Stimulated activated CD4-positive, alpha-beta T cell treated with anti-CD3 and anti-CD28 coated beads, Interleukin-1b, Interleukin-23, amount 100 ng/mL, for 4 hours (primary cell): ENCODE measurements at regions not wholly inside any gene's neighbourhood (a gene's known extent, or its start where the extent isn't known, plus 50 kb on each side); places are given as distances from the start of the nearest gene placed in this dataset.

Experiments
- DNase-seq, 2 donors: peaks; one replicate each; pipeline ENCODE4 v3.0.0-alpha.2; 2020; ENCODE audit warnings: low read depth in 2 of 2

DNA sequence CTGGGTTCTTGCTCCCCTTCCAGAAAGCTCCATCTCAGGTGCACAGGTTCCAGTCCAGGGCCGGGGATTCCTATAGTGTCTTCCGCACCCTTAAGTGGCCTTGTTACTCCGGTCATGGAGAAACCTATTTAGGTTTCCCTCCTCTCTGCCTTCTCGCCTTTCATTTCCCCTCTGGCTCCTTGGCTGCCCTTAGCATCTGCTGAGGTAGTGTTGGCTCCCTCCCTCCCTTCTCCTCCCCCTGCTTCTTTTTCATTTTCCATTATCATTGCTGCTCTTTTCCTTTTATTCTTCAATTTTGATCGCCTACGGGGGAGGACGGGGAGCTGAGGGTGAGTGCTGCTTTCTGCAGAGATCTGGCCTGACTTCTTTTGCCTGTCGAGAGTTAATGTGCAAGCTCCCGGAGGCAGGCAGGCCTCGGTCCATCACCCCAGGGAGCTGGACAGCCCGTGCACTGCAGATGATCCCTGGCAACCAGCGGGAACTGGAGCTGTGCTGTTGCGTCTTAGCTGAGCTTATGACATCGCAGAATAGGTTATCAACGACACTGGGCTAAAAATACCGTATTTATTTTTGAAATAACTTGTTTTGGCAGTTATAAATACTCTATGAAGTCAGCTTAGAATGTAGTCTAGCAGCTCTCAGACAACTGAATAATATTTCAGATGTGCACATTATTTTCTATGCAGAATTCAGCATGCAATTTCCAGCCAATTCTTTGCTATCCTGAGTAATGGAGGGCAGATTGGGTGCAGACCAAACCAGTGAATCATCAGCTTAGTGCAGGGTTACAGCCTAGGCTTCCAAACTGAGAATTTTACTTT lies 141.9 kb downstream of the SLC4A3 start:
- no peak for DNase-seq

DNA sequence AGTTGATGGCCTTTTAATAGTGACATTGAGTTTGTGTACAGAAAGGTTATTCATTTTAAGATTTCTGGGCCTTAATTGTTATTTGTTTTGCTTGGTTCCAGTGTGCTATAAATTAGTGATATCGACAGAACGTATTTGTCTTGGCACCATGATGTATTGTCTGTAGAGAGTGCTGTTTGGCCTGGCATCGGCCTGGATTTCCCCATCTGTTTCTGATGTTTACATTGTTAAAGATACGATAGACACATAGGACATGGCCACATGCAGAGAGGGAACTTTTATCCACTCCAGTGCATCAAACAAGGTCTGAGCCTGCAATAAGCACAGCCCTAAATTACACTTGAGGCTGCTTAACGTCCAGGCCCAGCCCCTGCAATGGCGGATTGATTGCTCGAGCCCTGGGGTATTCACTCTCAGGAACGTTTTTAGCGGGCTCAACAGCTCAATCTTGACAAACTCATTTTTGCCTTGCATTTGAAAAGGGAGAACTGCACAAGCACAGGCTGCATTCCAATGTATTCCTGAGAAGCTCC lies 144.7 kb downstream of the SLC4A3 start:
- no peak for DNase-seq

DNA sequence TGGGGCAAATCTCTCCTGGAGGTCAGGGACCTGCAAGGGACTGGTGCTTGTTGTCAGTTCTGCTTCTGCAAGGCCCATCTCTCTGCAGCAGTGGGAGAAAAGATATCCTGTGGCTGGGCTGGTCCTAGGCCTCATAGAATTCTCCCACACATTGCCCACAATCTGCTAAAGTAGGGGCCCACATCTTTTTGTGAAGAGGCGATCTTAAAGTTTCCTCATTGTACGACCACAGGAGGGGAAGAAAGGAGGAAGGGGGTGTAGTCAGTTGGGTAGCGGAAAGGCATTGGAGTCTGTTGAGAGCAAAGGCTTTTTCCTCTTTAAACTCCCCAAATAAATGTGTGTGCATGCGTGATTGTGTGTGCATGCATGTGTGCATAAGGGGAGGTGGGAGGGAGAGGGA lies 145.3 kb downstream of the SLC4A3 start:
- no peak for DNase-seq

DNA sequence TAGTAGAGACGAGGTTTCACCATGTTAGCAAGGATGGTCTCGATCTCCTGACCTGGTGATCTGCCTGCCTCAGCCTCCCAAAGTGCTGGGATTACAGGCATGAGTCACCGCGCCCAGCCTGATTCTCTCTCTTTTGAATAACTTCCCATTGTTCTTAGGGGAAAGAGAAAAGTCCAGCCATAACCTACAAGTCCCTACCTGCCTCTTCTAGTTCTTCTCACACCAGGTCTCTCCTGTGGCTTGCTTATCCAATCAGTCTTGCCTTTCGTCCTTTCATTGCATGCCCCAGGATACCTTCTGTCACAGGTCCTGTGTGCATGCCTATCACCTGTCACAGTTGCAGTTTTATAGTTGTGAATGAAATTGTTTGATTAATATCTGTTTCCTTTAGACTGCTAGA lies 148.1 kb downstream of the SLC4A3 start:
- DNase-seq, result no peak

DNA sequence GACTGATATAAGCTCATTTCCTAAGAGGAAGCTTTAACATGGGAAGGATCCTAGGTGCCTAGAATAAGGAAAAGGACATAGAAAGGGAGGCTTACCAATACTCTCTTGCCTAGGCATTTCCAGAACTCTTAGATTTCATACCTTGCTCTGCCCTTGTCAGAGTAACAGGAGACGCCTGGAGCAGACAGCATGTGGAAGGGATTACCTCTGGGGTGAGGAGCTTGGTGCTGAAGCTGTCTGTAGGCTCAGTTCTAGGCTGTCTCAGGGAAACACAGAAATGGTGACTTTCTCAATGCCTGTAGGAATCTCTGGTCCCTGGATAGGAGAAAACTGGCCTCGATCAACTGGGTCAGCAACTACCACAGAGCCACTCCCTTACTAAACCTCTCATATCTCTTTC lies 150.0 kb downstream of the SLC4A3 start:
- DNase-seq, result no peak

DNA sequence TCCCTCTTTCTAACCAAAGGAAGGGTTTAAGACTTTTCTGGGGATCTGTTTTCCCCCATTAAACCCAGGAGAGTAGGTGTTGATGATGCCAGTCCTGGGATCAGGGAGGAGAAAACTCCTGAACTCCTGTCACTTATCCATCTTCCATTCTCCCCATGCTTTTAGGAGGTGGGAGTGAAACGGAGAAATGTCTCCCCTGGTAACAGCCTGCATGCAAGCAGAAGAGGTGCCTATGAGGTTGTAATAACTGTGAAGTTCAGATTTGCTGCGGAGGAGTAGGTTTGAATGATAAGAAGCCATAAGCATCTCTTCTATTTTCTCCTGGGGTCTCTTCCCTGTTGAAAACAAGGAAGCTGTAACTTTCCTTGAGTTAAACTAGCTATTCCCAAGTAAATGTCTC lies 150.8 kb downstream of the SLC4A3 start:
- DNase-seq, result no peak

DNA sequence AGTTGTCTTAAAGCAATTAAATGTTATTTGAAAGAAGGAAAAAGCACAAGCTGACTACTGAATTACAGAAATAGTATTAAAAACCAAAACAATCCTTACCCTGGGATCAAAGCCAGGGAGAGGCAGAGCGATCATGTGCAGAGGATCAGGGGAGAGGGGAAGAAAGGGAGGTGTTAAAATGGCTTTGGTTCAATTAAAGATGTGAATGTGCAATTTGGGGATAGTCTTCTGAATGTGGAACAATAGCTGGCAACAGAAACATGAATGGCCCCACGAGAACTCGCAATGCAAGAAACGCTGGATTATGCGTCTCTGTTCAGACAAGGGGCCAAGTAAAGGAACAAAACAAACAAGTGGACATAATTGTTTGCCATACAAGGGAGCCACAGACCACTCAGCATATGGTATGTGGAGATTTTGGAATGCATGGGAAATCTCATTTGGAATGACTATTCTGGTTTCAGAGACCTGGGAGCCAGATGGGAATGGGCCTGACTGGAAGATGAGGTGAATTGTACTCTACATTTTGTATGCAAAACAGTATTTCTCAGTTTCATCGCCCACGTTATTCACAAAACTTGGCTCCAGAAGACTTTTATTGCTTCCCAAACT lies 155.4 kb downstream of the SLC4A3 start:
- DNase-seq, result no peak

DNA sequence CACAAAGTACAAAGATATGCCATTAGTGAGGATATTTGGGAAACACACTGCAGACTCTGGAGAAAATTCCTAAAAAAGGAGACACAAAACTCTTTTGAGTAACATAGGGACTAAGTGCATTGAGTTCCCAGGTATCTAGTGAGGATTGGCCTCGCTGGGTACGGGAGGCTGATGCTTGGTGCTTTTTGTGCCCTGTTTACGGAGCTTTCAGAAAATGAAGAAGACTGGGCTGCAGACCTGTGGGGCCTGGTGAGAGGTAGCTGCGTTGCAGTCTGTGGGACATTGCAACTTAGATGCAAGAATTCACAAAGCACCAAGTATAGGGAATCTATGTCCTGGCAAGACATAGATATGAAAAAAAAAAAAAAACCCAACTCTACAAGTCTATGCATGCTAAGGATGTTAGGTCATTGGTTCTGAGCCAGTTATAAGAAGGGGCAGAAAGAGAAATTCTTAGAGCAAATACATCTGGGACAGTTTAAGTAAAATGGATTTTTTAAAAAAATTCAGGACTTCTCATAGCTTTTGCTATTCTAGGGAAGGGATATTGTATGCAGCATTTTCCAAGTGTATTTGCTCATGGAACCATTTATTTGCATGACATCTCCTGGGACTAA lies 156.0 kb downstream of the SLC4A3 start:
- DNase-seq, result no peak

DNA sequence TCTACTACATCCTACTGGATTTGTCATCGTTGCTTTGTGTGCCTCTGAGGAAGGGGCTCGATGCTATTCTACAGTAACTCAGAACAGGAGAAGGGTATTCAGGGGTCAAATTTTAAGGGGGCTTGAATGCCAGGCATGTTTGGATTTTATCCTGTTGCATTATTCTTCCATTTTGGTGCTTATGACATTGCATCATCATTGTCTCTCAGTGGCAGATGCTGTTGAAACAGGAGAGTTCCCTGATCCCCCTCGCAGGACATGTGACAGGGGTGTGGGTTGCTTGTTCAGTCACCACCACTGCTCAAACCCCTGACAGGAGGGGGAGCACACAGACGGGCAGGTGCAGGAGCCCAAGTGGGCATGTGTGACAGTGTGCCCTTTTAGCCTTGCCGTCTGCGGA lies 156.7 kb downstream of the SLC4A3 start:
- DNase-seq, result no peak

DNA sequence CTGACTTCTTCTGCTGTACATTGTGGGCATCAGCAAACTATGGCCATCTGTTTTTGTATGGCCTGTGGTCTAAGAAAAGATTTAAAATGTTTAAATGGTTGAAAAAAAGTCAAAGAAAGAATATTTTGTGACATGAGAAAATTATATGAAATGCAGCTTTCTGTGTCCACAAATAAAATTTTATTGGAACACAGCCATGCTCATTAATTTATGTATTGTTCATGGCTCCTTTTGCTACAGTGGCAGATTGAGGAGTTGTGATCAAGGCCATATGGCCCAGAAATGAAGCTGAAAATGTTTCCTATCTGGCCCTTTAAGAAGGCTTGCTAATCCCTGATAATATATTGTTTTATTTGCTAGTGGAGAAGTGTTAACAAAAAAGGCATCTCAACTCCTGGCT lies 162.0 kb downstream of the SLC4A3 start:
- DNase-seq, result no peak

DNA sequence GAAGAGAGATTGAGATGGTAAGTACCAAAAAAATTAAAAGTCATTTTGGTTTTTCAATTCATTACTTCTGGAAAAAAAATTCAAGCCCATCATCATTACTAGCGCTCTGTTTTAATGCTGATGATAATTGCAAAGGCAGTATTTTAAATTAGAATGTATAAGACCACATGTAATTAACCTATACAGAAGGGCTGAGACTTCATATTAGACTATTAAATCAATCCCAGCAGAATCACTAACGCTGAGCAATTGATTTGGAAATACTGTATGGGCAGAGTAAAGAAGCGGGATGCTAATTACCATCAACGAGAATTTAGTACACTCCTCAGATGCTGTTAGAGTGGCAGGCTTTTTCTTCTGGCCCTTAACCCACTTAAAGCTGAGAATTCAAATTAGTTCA lies 165.0 kb downstream of the SLC4A3 start:
- DNase-seq, result no peak

DNA sequence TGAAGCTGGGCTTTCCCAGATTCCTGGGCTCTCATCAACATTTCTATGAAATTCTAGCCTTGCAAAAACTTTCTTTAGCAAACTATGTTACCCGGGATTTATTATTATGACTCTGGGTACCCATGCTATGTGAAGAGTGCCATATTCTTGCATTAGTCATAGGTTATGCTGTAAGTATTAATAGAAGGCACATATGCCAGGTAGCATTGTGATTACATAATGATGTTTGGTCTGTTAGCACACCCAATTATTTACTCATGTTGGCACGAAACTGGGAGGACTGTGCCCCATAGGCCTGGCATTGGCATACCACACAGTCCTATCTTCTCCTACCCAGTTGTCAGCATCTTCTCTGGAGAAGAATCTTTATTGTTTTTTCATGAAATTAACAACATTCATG lies 171.0 kb downstream of the SLC4A3 start:
- no peak for DNase-seq

DNA sequence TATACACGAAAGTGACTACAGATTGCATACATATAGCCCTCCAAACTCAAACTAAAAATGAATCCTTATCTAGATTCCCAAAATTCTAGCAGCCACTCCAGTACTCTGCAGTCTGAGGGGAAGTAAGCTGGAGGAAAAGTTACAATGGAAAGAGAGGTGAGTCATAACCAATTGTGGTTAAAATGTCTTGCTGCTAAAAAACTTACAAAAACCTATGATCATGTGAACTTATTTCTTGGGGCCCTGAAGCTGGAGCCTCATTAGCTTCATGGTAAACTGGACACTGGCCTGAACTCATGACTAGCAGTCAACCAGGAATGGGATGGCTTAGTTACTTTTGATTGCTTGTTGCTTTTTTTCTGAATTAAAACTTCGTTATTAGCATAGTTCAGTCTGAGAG lies 175.9 kb downstream of the SLC4A3 start:
- no peak for DNase-seq

DNA sequence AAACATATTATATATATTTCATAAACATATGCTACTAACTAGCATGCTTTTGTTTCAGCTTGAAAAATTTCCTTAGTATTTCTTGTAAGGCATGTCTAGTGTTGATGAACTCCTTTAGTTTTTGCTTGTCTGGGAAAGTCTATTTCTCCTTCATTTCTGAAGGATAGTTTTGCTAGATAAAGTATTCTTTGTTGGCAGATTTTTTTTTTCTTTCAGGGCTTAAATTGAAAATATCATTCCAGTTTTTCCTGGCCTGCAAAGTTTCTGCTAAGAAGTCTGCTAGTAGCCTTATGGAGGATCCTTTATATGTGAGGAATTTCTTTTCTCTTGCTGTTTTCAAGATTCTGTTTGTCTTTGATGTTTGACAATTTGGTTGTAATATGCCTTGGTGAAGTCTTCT lies 183.5 kb downstream of the SLC4A3 start:
- no peak for DNase-seq

DNA sequence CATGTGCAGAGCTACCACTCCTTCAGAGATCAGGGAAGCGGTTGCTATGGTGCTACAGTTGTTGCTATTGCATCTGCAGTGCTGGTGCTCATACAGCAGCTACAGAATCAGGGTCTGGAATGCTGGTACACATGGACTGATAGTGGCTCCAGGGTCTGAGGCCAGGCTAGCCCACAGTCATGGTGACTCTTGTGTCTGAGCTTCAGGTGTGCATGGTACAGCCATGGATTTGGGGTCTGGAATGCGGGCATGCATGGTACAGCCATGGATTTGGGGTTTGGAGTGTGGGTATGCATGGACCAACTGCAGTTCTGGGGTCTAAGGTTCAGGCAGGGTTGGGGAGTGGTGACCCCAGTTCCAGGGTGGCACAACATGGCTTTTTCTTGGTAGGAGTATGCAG lies 185.2 kb downstream of the SLC4A3 start:
- DNase-seq, result no peak

DNA sequence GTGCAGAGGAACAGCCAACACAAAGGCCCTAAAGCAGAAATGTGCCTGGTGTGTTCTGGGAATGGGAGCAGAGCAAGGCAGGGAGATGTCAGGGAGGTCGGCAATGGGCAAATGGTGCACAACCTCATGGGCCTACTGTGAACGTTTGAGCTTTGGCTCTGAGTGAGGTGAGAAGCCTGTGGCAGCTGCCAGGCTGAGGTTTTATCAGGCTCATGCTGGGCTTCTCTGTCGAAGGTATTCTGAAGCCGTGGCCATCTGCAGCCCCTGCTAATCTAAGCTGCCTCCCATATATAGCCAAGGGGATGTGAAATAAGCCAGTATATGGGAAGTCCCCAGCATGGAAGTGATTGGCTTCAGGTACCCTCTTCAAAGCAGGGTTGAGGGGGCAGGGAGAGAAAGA lies 193.3 kb downstream of the SLC4A3 start:
- DNase-seq, result no peak

DNA sequence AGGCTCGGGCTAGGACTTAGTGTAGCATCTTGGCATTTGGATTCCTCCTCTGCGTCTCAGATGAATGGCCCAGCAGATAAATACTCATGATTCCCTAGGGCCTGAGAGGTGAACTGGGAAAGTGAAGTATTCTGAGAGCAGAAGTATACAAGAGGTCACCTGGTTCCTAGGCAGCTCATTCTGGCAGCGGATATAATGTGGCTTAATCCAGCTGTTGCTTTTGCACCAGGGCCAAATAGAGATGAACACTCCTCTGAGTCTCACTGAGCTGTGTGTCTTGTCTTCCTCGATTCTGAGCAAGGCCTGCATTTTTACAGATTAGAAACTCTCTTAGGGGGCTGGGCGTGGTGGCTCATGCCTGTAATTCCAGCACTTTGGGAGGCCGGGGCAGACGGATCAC lies 196.1 kb downstream of the SLC4A3 start:
- DNase-seq, result no peak

DNA sequence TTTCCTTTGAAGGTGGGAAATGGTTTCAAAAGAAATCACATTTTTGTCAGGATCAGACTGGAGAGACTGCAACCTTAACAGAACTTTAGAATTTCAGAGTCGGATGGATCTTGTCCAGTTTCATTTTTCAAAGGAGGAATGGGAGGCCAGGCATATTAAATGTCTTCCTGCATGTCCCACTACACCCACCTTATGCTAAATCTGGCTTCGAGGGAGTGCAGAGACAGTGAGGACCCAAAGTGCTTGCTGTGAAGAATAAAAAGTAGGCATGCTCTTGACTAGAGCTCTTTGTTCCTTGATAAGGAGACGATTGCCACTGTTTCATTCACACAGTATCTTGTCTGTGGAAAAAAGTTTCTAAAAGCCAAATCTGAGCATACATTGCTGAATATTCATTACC lies 197.6 kb downstream of the SLC4A3 start:
- DNase-seq, result no peak

DNA sequence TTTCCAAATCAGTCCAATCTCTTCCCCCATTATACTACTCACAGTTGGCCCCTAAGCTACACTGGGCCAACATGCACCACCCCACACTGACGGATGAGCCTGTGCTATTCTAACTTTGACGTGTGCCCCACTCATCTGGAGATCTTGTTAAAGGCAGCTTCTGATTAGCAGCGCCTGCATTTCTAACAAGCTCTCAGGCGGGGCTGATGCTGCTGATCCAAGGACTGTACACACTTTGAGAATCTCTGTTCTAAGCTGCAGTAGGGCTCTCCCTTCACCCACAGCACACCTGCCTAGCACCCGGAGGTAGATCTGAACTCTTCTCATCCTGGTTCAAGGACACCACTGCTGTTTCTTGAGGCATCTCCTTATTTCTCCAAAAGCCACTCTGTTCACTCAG lies 200.7 kb downstream of the SLC4A3 start:
- no peak for DNase-seq

DNA sequence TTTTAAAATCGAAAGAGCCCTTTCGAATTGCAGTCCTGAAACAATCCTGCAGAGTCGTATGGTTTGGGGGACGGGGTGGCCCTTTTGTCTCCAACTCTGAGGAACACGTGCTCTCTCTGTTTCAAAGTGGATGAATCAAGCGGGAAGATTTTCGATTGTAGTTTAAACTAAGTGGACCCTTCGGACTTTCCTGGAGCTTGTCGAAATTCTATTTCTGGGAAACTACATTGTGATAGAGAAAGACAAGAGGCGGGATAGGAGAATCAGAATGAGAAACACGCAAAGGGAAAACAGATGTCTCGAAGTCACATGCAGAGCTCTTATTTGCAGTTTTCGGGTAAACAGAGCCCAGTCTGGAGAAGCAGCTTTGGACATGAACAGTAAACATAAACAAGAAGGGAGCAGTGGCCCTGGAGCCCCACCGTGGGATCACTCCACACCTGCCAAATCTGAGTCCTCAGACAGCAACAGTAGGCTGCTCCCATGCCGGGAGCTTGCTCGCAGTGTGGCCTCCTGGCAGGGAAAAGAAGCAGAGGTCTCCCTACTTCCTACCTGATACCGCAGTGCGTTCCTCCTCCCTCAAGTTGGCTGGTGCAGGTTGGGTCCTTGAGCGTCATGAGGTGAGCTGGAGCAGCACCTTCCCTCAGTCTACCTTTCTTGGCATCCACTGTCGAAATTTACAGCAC lies 202.4 kb downstream of the SLC4A3 start:
- DNase-seq, result no peak

DNA sequence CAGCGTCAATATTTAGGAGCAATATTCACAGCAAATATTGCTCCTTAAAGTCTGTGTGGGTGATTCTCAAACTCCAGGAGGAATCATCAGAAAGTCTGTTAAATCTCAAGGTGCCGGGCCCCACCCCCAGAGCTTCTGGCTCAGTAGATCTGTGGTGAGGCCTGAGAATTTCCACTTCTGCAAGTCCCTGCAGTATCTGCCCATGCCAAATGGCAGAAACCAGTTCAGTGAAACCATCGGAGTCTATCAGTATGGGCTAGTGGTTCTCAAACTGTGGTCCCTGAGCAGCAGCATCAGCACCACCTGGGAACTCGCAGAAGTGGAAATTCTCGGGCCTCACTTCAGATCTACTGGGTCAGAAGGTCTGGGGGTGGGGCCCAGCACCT lies 202.9 kb downstream of the SLC4A3 start:
- no peak for DNase-seq

DNA sequence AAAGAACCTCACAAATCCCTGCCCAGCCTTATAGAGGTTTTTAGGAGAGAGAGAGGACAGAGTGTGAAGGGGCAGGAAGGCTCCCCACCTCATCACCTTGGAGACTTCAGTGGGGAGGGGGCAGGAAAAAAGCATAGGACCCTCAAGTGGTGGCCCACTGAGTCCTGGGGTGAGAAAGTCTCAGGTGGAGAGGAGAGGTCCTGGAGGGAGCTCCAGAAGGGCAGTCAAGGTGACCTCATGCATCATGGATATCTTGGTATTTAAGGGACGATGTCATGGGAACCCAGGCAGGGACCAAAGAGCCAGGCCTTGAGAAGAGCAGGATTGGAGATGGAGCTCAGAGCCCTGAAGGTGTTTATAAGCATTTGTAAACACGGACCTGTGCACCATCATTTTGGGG lies 204.5 kb downstream of the SLC4A3 start:
- no peak for DNase-seq

DNA sequence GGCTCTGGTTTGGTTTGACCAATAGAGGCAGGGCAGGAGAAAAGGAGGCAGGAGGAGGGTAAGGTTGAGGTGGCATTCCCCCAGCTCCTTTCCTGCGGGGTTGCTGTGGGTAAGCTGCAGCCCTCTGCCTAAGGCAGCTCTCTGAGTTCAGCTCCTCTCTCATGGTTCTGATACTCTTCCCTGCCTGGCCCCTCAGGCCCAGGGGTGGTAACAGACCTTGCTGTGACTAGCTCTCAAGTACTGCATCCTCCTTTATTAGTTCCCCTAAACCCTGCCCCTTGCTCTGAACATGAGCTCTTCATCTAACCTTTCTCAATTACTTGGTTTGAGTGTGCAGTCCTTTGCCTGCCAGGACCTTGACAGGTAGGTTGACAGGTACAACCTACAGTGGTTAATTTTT lies 205.5 kb downstream of the SLC4A3 start:
- DNase-seq, result no peak
